Astrocyte (in vitro differentiated cells and primary cell): ENCODE measurements at regions not wholly inside any gene's neighbourhood (a gene's known extent, or its start where the extent isn't known, plus 50 kb on each side); places are given as distances from the start of the nearest gene placed in this dataset.
"Not testable (repeated sequence)": the region's sequence is repeated elsewhere in the genome, so short reads cannot be mapped to it uniquely, and the experiment has no call there.

Experiments used
- DNase-seq: peaks from one replicate; pipeline ENCODE4 v3.0.0-alpha.2; 2010; ENCODE audit warnings: low read depth
- FAIRE-seq: peaks from 2 replicates; lab custom pipeline; 2011; peaks lifted over from hg19 to GRCh38; lab: Jason Lieb, UNC
- H2AFZ ChIP-seq: 2 replicates; pipeline ENCODE4 v1.6.0; 2012; ENCODE audit warnings: low read depth, low read length, inconsistent platforms
- H3K27ac ChIP-seq: 2 replicates; pipeline ENCODE4 v1.5.1; 2011; ENCODE audit warnings: low read depth, low read length, inconsistent platforms
- H3K27me3 ChIP-seq: 2 replicates; pipeline ENCODE4 v1.6.0; 2011; ENCODE audit warnings: low read length, inconsistent platforms; ENCODE audit not compliant: insufficient read depth
- H3K36me3 ChIP-seq: 2 replicates; pipeline ENCODE4 v1.5.1; 2011; ENCODE audit warnings: low read length, inconsistent platforms; ENCODE audit not compliant: insufficient read depth
- H3K4me1 ChIP-seq: 2 replicates; pipeline ENCODE4 v1.5.1; 2011; ENCODE audit warnings: low read length, inconsistent platforms; ENCODE audit not compliant: insufficient read depth
- H3K4me2 ChIP-seq: 2 replicates; pipeline ENCODE4 v1.6.0; 2012; ENCODE audit warnings: low read length, inconsistent platforms
- H3K4me3 ChIP-seq: 2 replicates; pipeline ENCODE4 v1.5.1; 2011; ENCODE audit warnings: low read depth, mild to moderate bottlenecking, low read length, inconsistent platforms; ENCODE audit not compliant: insufficient read depth
- H3K79me2 ChIP-seq: 2 replicates; pipeline ENCODE4 v1.6.0; 2012; ENCODE audit warnings: mild to moderate bottlenecking, low read length, inconsistent platforms; ENCODE audit not compliant: insufficient read depth
- H3K9ac ChIP-seq: 2 replicates; pipeline ENCODE4 v1.6.0; 2012; ENCODE audit warnings: mild to moderate bottlenecking, low read length, inconsistent platforms
- H3K9me3 ChIP-seq: 2 replicates; pipeline ENCODE4 v1.5.1; 2012; ENCODE audit warnings: low read depth, mild to moderate bottlenecking, low read length, inconsistent platforms; ENCODE audit not compliant: insufficient read depth
- H4K20me1 ChIP-seq: 2 replicates; pipeline ENCODE4 v1.6.0; 2012; ENCODE audit warnings: low read length, inconsistent platforms; ENCODE audit not compliant: insufficient read depth
- H3K27ac Mint-ChIP-seq: one replicate; pipeline ENCODE4 v1.8.0; 2021; ENCODE audit warnings: mild to moderate bottlenecking, mixed read lengths; ENCODE audit not compliant: unreplicated experiment
- H3K27me3 Mint-ChIP-seq: one replicate; pipeline ENCODE4 v1.8.0; 2021; ENCODE audit warnings: low read depth, mixed read lengths; ENCODE audit not compliant: unreplicated experiment
- H3K36me3 Mint-ChIP-seq: one replicate; pipeline ENCODE4 v1.8.0; 2021; ENCODE audit warnings: low read depth, mixed read lengths; ENCODE audit not compliant: unreplicated experiment
- H3K4me1 Mint-ChIP-seq: one replicate; pipeline ENCODE4 v1.8.0; 2021; ENCODE audit warnings: low read depth, mixed read lengths; ENCODE audit not compliant: unreplicated experiment
- H3K4me3 Mint-ChIP-seq: one replicate; pipeline ENCODE4 v1.8.0; 2021; ENCODE audit warnings: mild to moderate bottlenecking, moderate library complexity, mixed read lengths; ENCODE audit not compliant: unreplicated experiment
- H3K9me3 Mint-ChIP-seq: one replicate; pipeline ENCODE4 v1.8.0; 2021; ENCODE audit warnings: mild to moderate bottlenecking, mixed read lengths; ENCODE audit not compliant: unreplicated experiment
- CTCF ChIP-seq: IDR thresholded peaks from 2 replicates; pipeline ENCODE4 v1.5.1; 2011; ENCODE audit warnings: low read depth, mild to moderate bottlenecking, inconsistent platforms, low read length, moderate library complexity; ENCODE audit not compliant: insufficient read depth
- EZH2 ChIP-seq: IDR thresholded peaks from 2 replicates; pipeline ENCODE4 v1.6.1; 2012; ENCODE audit warnings: mild to moderate bottlenecking, low read length, inconsistent platforms; ENCODE audit not compliant: insufficient read depth

- H3K9me3 Mint-ChIP-seq = peaks cover 15% of the 10 kb centered on the region
- Histone ChIP-seq H3K4me2 (no peak overlapping the region), H3K36me3 (no peaks in the 10 kb centered on the region), H3K79me2 (no peaks in the 10 kb centered on the region), H3K27me3 (no peaks in the 10 kb centered on the region), H3K4me3 (no peak overlapping the region), H3K4me1 (peaks cover 5% of the 10 kb centered on the region), H3K27ac (no peak overlapping the region), H3K9me3 (peaks cover 6% of the 10 kb centered on the region), H3K9ac (no peak overlapping the region), H2AFZ (no peak overlapping the region), H4K20me1 (peaks cover 27% of the 10 kb centered on the region)
- no peak for TF ChIP-seq CTCF
- TF ChIP-seq EZH2 = no peak
- H3K27me3 Mint-ChIP-seq = no peaks in the 10 kb centered on the region
- H3K4me3 Mint-ChIP-seq = no peak overlapping the region
- FAIRE-seq (no peak), DNase-seq (no peak)
- no peak overlapping the region for H3K27ac Mint-ChIP-seq
- H3K4me1 Mint-ChIP-seq = peaks cover 8% of the 10 kb centered on the region
- peaks cover 45% of the 10 kb centered on the region for H3K36me3 Mint-ChIP-seq
Observed at GRCh38 chr22:25477358-25477757, 87.1 kb upstream of the GRK3 start.

GRCh38 chr22:25478111-25478510 is 86.4 kb upstream of the GRK3 start:
- Histone ChIP-seq H3K27ac (no peak overlapping the region), H3K4me3 (no peak overlapping the region), H3K79me2 (no peaks in the 10 kb centered on the region), H3K36me3 (no peaks in the 10 kb centered on the region), H3K4me1 (peaks cover 5% of the 10 kb centered on the region), H3K9ac (no peak overlapping the region), H2AFZ (no peak overlapping the region), H3K4me2 (no peak overlapping the region), H4K20me1 (peaks cover 26% of the 10 kb centered on the region), H3K27me3 (no peaks in the 10 kb centered on the region), H3K9me3 (peaks cover 6% of the 10 kb centered on the region)
- no peak for DNase-seq
- Mint-ChIP-seq H3K9me3 (peaks cover 15% of the 10 kb centered on the region), H3K4me3 (no peak overlapping the region), H3K4me1 (peaks cover 8% of the 10 kb centered on the region), H3K36me3 (peaks cover 49% of the 10 kb centered on the region), H3K27ac (no peak overlapping the region), H3K27me3 (no peaks in the 10 kb centered on the region)
- no peak for TF ChIP-seq CTCF
- TF ChIP-seq EZH2 = no peak
- no peak for FAIRE-seq

- H3K9me3 ChIP-seq = peaks cover 6% of the 10 kb centered on the region
- TF ChIP-seq CTCF (no peak), EZH2 (no peak)
- H3K27me3 ChIP-seq = no peaks in the 10 kb centered on the region
- Mint-ChIP-seq H3K9me3 (peaks cover 15% of the 10 kb centered on the region), H3K36me3 (peaks cover 51% of the 10 kb centered on the region), H3K27me3 (no peaks in the 10 kb centered on the region), H3K27ac (no peak overlapping the region), H3K4me1 (peaks cover 8% of the 10 kb centered on the region), H3K4me3 (no peak overlapping the region)
- peaks cover 29% of the 10 kb centered on the region for H4K20me1 ChIP-seq
- no peak overlapping the region for H3K27ac ChIP-seq
- H3K4me1 ChIP-seq = peaks cover 5% of the 10 kb centered on the region
- H2AFZ ChIP-seq = no peak overlapping the region
- no peak overlapping the region for H3K9ac ChIP-seq
- no peaks in the 10 kb centered on the region for H3K36me3 ChIP-seq
- FAIRE-seq (no peak), DNase-seq (no peak)
- H3K4me2 ChIP-seq = no peak overlapping the region
- H3K4me3 ChIP-seq = no peak overlapping the region
- no peaks in the 10 kb centered on the region for H3K79me2 ChIP-seq
Observed at GRCh38 chr22:25478528-25478927, 85.9 kb upstream of the GRK3 start.

GRCh38 chr22:25480868-25481267 is 83.6 kb upstream of the GRK3 start:
- not testable (repeated sequence) for H3K27me3 Mint-ChIP-seq, H3K4me3 Mint-ChIP-seq, H3K79me2 ChIP-seq, H3K9me3 ChIP-seq, H3K4me3 ChIP-seq, H3K36me3 ChIP-seq, H3K9ac ChIP-seq, H3K4me1 Mint-ChIP-seq, H2AFZ ChIP-seq, FAIRE-seq, H3K27ac Mint-ChIP-seq, DNase-seq, H3K27ac ChIP-seq, H3K4me1 ChIP-seq, H3K4me2 ChIP-seq, H3K27me3 ChIP-seq
- peaks cover 15% of the 10 kb centered on the region for H3K9me3 Mint-ChIP-seq
- peaks cover 32% of the 10 kb centered on the region for H4K20me1 ChIP-seq
- peaks cover 61% of the 10 kb centered on the region for H3K36me3 Mint-ChIP-seq
